NCI-H1417 treated with DMSO at 0.1 percent for 48 hours (cell line): ENCODE measurements at regions not wholly inside any gene's neighbourhood (a gene's known extent, or its start where the extent isn't known, plus 50 kb on each side); places are given as distances from the start of the nearest gene placed in this dataset.

ENCODE experiments used
- DNase-seq: peaks from one replicate; lab custom pipeline; 2025; lab: John Stamatoyannopoulos, UW

DNA sequence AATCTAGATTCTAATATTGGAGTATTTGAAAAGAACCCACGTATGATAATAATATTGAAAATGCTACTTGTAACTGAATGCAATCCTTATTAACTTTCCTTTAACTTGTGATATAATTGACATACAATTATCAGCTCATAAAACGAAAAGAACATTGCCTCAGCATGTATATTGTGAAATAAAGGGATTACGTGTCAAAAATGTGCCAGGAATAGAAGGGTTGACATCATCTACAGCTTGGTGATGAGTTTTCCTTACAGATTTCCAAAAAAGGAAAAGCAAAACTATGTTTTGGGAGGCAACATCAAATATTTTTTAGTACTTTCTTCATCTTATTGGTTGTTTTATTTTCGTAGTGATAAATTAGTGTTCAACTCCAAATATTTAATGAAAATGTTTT lies 266.0 kb upstream of the PTGER4 start:
- DNase-seq: no peak

DNA sequence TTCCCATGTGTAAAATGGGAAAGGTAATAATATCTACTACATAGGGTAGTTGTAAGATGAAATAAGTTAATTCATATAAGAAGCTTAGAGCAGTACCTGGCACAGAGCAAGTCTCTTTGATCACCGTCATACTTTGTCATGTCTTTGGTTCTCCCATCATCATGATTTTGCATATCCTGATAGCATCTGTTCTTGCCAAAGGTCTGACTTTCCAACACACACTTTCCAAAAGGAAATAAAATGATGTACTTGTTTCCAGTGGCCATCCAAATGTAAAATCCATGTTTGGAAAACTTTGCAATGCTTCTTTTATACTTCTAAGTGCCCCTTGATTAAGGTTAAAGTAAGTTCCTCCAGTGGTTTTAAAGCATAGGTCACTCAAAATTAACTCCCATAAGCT lies 266.9 kb upstream of the PTGER4 start:
- DNase-seq: no peak

DNA sequence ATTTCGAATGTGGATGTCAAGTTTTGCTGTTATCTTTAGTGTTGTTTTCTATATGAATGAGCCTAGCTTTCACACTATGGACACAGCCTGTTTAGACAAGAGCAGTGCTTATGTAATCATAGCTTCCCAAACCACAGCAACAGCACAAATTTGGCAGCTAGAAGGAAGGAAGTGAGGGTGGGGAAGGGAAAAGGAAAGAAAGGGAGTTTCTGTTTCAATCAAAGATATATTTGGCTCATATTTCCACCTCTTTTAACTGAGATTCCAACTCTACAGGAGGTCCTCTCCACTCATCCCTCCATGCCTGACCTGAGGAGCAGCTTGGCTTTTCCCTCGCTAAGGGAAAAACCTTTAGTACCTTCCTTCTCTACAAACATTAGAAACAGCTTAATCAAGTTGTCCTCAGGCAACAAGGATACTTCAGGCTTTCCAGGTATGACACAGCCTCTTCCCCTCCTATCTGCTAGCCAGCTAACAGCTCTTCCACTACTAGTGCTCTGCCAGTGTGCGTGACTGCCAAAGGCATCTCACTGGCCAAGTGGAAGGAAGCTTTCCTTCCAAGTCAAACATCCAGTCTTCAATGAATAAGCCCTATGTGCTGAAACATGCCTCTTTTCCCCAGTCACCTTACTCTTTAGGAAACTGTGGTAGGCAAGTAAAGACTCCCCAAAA lies 268.6 kb upstream of the PTGER4 start:
- no peak for DNase-seq

DNA sequence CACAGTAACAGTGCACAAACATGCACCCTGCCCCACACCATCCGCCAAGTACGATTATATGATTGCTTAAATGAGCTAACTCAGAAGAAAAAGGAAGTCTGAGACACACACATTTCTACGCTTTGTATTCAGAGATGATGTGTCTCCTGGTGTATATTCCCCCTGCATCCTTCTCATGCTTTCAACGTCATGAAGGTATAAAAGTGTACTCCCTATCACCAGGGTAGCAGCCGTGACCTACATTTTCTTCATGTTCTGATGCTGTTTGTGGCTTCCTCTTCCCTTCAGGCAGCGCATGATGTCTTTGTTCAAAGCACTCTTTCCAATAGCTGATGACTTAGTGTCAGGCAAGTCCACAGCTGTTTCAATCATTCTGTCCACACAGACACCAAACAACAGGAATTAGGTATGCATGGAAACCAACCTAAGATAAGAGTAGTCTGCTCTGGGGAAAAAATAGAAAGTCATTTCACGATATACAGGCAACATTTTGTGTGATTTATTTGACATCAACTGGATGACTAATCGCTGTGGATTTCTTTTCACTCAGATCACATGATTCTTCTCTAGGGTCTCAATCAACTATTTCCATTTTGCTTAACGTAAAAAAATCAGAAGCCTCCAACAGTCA lies 269.4 kb upstream of the PTGER4 start:
- no peak for DNase-seq

DNA sequence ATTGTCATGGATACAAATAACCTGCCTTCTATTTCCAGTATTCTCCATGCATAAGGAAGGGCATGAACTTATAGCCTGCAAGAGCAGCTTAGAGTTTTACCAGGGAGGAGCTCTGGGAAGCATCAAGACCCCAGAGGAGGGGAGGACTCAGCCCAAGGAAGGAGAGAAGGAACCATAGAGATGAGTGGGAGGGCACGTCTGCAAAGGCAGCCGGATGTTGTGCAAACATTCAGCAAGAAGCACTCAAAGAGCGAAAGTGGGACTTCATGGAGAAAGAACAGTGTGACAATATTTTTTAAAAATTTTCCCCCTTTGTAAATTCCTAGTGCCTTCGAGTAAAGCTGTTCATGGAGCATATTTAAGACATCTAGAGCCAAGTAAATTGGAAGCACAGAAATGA lies 270.1 kb upstream of the PTGER4 start:
- no peak for DNase-seq

DNA sequence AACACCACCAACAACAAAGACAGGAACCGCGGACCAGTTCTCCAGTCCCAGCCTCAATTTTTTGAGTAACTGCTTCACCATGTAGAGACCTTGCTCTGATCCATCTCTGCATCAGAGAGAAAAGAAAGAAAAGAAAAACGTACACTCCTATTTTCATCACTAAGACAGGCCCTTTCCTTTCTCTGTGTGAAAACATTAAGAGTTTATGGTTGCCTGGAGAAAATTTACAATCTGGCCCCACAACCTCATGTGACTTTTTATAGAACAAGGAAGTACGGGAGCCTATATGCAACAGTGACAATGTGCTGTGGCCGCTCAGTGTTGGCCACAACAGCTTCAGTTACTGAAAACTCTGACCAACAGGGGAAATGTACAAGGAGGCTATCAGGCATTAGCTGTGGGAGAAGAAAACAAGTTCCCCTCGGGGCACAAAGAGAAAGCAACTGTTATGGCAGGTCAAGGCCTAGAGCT lies 272.9 kb upstream of the PTGER4 start:
- DNase-seq: no peak

DNA sequence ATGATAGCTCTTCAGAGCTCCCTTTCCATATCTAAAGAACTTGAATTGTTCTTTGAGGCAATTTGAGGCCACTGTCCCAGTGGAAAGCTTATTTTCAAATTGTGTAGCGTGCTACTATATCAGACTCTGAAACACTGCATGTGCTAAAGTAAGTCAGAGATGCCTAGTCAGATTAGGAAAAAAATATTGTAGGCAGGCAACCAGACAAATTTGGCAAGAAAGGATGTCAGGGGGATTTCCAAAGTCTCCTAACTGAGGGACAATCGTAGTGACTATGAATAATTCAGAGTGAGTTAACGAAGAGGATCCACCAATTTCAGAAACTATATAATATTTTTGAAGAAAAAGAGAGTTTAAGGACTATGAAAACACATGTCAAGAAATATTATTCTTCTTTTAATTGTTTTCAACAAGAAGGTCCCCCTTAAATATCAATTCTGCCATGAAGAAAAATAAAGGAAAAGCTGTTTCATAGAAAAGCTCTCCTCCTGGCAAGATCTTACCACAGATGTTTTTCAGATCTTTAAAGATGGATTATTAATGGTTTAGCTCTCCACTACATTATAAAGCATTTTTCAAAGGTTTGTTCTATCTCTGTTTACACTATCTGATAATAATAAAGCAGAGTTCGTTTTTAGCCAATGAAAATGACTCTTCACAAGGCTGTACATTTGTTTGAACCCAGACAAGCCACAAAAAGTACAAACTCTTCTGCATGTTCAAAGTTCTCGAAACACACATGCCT lies 273.5 kb upstream of the PTGER4 start:
- no peak for DNase-seq

DNA sequence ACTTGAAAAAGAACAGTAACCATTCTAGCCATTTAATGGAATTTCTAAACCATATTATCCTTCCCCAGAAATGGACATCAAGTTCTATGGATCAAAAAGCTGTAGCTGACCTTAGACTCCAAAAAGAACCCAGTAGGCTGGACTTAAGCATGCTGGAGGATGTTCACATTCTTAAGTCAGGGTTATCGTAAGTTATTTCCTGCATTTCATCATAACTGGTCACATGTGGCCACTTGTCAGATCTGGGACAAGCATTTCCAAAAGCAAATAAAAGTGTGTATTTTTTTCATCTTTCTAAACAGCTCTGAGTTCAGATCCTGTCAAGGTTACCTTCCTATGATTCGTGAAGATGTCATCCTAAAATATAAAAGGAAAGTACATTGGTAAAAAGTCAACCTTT lies 274.5 kb upstream of the PTGER4 start:
- DNase-seq: no peak

DNA sequence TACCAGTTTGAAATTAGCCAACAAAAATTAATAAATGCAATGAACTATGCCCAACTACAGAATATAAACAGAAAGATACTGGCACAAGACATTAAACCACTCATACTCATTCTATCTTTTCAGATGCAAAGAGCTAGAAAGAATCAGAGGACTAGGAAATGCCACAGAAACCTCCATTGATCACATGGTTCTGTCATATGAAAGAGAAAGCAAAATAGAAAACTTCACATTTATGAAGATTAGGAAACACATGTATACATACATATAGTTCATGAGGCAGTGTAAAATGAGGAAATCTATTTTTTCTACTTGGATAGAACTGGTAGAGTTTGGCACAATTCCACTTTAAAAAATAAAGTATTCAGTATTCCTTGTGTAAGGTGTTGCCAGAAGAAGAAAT lies 275.1 kb upstream of the PTGER4 start:
- DNase-seq: no peak

DNA sequence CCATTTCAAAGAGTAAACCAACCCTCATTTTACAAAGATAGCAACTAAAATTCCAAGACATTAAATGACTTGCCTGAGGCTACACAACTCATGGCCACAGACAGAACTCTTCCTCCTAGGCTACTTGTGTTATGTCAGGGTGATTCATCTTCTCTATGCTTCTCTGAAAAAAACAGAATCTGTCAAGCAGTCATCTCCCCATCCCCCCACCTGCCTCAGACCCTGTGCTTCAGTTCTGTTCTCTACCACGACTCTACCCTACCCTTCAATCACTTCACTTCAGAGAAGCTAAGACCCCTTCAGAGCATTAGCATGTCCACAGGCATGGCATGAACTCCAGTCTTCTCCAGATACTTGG lies 277.7 kb upstream of the PTGER4 start:
- no peak for DNase-seq

DNA sequence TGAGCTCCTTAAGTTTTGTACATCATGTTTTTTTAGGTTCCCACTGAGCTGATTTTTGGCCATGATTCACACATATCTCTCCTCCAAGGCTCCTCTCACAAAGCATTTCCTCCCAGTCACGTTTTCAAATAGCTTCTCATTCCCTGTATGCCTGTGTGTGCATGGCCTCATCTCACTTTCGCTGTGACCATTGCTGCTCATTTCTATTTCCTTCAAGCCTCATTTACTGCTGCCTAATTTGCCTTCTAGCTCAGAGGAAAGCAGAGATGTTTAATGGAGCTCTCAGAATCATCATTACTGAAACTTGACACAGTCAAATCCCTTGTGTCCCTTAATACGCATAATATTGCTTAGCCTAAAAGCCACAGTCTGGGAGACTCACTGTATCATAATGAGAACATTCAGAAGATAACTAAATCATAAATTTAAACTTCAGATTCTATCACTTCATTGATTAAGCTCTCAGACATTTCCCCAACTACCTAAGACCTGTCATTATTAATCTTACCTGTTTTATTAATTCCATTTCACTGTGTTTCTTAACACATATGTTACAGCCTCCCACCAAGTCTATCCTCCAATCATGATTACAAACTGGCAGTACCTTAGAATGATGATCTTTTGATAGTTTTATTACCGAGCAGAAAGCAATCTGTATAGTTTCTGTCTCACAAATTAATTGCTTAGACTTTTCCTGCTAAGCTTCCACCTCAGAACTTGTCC lies 278.3 kb upstream of the PTGER4 start:
- DNase-seq: no peak

DNA sequence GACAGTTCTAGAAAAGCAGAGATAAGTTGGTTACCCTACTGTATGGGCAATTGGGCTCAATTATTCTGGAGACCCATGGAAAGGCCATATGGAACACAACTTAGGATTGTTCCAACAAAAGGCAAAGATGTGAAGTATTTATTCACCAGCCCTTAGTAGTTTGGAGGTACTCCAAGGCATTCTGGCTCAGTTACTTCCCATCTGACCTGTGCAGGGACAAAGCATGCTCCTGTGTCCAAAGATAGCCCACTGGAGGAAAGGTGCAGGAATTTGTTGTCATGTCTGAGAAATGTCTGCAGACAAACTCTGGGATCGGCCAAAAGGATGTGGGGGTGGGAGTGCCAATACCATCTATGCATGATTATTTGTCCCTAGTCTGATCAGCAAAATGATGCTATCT lies 279.5 kb upstream of the PTGER4 start:
- DNase-seq: no peak

DNA sequence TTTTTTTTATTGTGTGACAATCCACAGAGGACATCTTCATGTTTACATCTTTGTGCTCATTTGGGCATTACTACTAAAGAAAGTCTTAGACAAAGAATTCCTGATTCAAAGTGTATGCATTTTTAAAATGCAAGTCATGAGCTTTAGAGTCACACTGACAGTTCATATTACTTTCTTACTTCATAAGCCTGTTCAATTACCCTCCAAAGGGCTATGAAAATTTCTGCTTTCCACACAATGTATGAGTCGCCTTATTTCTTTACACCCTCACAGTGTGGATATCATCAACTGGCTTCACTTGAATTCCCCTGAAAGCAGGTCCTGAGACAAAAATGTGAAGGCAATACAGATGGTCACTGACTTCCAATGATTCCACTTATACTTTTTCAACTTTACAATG lies 280.4 kb upstream of the PTGER4 start:
- DNase-seq: no peak

DNA sequence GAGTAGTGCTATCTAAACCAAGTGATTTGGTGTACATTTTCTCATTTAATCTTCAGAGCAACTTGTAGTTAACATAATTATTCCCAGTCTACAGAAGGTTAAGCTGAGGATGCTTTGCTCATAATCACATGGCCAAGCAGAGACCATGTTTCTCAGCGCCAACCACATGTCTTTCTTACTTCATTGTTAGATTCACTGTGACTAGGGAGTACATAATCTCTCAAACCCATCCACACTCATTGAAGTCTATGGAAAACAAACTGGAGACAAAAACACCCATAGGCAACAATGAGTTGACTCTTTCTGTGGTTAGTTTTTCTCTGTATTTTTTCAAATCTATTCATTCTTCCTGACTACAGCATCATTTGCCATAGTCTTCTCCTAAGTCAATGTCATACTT lies 281.7 kb upstream of the PTGER4 start:
- no peak for DNase-seq

DNA sequence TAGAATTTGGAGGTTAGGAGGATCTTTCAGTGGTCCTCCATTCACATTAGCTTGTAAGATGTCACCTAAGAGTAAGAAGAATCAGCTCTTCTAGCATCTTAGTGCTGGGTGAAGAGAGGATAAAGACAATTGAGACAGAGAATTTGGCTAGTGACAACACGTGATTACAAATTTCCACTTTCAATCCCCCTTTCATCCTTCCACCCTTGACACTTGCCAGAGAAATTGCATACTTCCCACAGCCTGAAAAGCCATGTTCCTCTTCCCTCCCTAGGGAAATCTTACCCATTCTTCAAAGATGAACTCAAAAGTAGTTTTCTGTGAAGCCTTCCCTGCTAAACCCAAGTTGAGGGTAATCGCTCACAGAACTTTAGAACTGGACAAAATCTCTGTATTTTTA lies 282.6 kb upstream of the PTGER4 start:
- DNase-seq: no peak

DNA sequence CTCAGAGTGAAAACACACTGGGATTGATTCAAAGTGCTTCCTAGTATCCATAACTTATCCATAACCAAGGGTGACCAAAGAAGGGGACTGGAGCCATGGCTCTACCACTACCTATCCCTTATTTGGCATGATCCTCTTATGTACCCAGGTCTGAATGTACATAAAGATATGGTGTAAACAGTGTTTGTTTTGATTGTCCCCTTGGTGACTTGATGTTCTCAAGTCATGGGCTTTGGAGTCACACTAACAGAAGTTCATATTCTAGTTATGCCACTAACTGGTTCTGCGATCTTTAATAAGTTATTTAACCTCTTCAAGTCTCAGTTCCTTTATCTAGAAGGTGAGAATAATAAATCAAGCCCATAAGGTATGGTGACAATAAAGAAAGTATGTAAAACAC lies 283.4 kb upstream of the PTGER4 start:
- no peak for DNase-seq

DNA sequence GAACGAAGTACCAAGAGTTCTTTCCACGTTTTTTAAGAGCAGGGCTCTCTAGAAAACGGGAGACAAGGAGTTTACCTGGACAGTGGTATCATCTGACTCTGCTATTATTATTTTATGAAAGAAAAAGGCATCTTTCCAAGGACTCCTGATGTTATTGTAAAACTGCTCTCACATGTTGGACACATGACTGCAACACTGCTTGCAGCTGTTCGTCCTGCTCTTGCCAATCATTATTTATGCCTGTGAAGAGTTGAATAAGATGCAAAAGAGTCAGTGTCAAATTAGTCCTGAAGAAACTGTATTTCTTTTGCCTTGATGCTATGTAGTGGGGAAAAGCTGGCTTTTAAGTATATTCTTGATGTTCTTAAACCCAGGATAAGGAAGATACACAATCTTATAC lies 284.5 kb upstream of the PTGER4 start:
- no peak for DNase-seq

DNA sequence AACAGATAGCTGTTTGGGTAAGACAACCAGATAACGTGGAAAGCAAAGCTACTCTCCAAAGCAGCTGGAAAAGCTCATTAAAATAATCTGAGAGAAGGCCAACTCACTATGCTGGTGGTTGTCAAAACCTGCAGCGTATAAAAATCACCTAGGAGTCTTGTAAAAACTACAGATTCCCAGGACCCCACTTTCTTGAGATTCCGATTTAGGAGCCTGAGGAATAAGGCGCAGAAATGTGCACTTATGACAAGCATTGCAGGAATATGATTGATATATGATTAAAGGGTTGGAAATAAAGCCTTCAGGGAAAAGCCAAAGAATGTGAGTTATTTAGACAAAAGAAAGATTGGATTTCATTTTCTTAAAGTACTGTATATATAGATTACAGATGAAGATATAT lies 285.0 kb upstream of the PTGER4 start:
- DNase-seq: no peak

DNA sequence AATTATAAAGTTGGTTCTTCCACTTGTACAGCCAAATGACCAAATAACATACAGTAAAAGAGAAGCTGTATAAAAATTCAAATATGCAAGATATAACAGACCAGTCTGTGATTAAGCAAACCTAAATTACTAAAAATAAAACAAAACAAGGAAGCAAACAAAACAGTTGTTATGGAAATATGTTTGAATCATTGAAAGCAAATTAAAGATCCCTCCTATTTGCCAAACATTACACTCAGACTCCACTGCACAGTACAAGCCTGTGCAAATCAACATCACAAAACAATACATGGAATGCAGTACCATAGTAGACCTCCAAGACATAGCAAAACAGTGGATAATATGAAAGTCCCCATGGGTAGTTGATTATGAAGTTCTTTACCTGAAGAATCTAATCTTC lies 288.1 kb upstream of the PTGER4 start:
- DNase-seq: no peak

DNA sequence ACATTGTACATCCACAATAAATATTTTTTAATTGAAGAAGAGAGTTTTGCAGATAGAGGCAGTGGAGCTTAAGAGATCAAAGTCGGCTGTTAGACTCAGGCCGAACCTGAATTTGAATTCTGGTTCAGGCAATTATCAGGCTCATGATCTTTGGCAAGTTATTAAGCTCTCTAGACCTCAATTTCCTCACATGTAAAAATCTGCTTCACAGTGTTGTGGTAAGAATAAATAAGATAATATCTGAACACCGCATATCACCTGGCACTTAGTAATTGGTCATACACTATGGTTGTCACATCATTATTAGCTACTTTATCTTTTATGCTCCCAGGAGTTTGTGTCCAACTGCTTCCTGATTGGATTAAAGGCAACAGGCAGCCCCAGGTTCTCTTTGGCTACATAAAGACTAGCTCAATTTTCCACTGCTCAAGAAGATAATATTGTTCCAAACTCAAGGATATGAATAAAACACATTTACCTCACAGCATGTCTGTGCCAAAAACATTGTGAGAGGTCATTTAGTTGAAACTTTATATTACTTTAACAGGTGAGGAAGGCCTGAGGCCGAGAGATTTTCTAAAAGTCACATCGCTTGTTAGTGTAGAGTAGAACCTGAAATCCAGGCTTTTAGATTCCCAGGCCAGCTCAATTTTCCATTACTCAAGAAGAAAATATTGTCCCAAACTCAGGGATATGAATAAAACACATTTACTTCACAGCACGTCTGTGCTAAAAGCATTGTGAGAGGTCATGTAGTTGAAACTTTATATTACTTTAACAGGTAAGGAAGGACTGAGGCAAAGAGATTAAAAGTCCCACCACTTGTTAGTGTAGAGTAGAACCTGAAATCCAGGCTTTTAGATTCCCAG lies 289.2 kb upstream of the PTGER4 start:
- no peak for DNase-seq

DNA sequence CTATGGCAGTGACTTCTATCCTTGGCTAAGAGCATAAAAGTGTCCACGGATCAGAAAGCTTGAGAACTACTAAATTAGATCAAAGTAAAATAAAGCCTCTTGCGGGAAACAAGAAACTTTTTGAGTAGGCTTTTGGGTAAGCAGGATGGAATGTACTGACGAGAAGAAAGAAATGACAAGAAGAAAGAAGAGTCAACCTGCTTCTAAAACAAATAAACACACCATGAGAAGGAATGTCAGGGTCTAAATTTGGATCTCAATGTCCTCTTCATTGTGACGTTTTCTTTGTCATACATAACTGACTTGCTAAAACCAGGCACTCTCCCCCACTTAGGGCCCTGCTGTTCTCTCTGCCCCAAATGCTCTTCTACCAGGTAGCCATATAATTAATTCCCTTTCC lies 290.1 kb upstream of the PTGER4 start:
- DNase-seq: no peak

DNA sequence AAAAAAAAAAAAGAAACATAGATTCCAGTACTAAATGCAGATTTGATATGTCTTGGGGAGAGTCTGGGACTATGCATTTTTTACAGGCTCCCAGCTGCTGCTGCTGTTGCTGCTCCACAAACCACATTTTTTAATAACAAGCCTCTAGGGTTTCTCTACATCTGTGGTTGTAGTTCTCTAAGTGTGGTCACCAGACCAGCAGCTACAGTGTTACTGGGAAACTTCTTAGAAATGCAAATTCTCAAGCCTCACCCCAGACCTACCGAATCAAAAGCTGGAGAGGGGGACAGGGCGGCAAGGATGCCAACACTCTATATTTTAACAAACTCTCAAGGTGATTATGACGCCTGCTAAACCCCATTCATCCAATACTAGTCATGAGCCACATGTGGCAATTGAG lies 293.4 kb upstream of the PTGER4 start:
- DNase-seq: no peak
